Central memory CD8-positive, alpha-beta T cell (primary cell): ENCODE measurements at regions not wholly inside any gene's neighbourhood (a gene's known extent, or its start where the extent isn't known, plus 50 kb on each side); places are given as distances from the start of the nearest gene placed in this dataset.

Experiments
- ATAC-seq: fragments of 150-1000 bp; cut with Tn5 transposase; replicated peaks from 2 replicates; pipeline ENCODE4 v1.10.0; 2022; ENCODE audit warnings: mild to moderate bottlenecking, moderate FRiP score, moderate number of reproducible peaks; ENCODE audit not compliant: poor library complexity, severe bottlenecking; ENCODE audit errors: extremely low read depth
- DNase-seq, 2 donors: peaks; one replicate each; pipeline ENCODE4 v3.0.0; 2021; ENCODE audit warnings: low spot score in 2 of 2
- H3K27ac Mint-ChIP-seq: one replicate; pipeline ENCODE4 v1.8.0; 2022; ENCODE audit warnings: low read depth, mild to moderate bottlenecking, moderate library complexity, mixed read lengths
- H3K27me3 Mint-ChIP-seq: one replicate; pipeline ENCODE4 v1.8.0; 2022; ENCODE audit warnings: mixed read lengths
- H3K36me3 Mint-ChIP-seq: one replicate; pipeline ENCODE4 v1.8.0; 2022; ENCODE audit warnings: mild to moderate bottlenecking, moderate library complexity, mixed read lengths; ENCODE audit not compliant: insufficient read depth
- H3K4me1 Mint-ChIP-seq: one replicate; pipeline ENCODE4 v1.8.0; 2022; ENCODE audit warnings: mixed read lengths
- H3K4me3 Mint-ChIP-seq: one replicate; pipeline ENCODE4 v1.8.0; 2022; ENCODE audit warnings: mild to moderate bottlenecking, moderate library complexity, mixed read lengths
- H3K9me3 Mint-ChIP-seq: one replicate; pipeline ENCODE4 v1.8.0; 2022; ENCODE audit warnings: mixed read lengths

- no peaks in the 10 kb centered on the region for H3K9me3 Mint-ChIP-seq
- ATAC-seq (no peak), DNase-seq (no peak)
- H3K36me3 Mint-ChIP-seq, result peaks cover 4% of the 10 kb centered on the region
- peaks cover 12% of the 10 kb centered on the region for H3K4me1 Mint-ChIP-seq
- H3K4me3 Mint-ChIP-seq, result no peak overlapping the region
- H3K27me3 Mint-ChIP-seq, result no peaks in the 10 kb centered on the region
- H3K27ac Mint-ChIP-seq, result no peak overlapping the region
Measured at GRCh38 chr18:78630356-78630755, 349.3 kb upstream of the SALL3 start.

GRCh38 chr18:78630981-78631510, 348.6 kb upstream of the SALL3 start:
- H3K36me3 Mint-ChIP-seq, result peaks cover 4% of the 10 kb centered on the region
- peaks cover 4% of the 10 kb centered on the region for H3K9me3 Mint-ChIP-seq
- no peaks in the 10 kb centered on the region for H3K27me3 Mint-ChIP-seq
- H3K27ac Mint-ChIP-seq, result no peak overlapping the region
- H3K4me3 Mint-ChIP-seq, result no peak overlapping the region
- H3K4me1 Mint-ChIP-seq, result peaks cover 11% of the 10 kb centered on the region
- no peak for DNase-seq
- ATAC-seq, result no peak

GRCh38 chr18:78632111-78632541, 347.5 kb upstream of the SALL3 start:
- Mint-ChIP-seq H3K27me3 (no peaks in the 10 kb centered on the region), H3K4me3 (no peak overlapping the region), H3K36me3 (peaks cover 2% of the 10 kb centered on the region), H3K27ac (no peak overlapping the region), H3K9me3 (peaks cover 8% of the 10 kb centered on the region), H3K4me1 (peaks cover 17% of the 10 kb centered on the region)
- ATAC-seq (peak; percentile 48), DNase-seq (no peak)

GRCh38 chr18:78634061-78634696, 345.4 kb upstream of the SALL3 start:
- Mint-ChIP-seq H3K4me1 (peaks cover 17% of the 10 kb centered on the region), H3K9me3 (peaks cover 8% of the 10 kb centered on the region), H3K27me3 (no peaks in the 10 kb centered on the region), H3K4me3 (no peak overlapping the region), H3K27ac (peak overlapping the region; percentile 73), H3K36me3 (peaks cover 6% of the 10 kb centered on the region)
- ATAC-seq, result no peak
- DNase-seq, result no peak

GRCh38 chr18:78635093-78635800, 344.4 kb upstream of the SALL3 start:
- no peaks in the 10 kb centered on the region for H3K27me3 Mint-ChIP-seq
- H3K36me3 Mint-ChIP-seq, result peaks cover 6% of the 10 kb centered on the region
- ATAC-seq (no peak), DNase-seq (no peak)
- H3K9me3 Mint-ChIP-seq, result peaks cover 8% of the 10 kb centered on the region
- no peak overlapping the region for H3K27ac Mint-ChIP-seq
- no peak overlapping the region for H3K4me3 Mint-ChIP-seq
- H3K4me1 Mint-ChIP-seq, result peaks cover 25% of the 10 kb centered on the region

GRCh38 chr18:78636260-78636659, 343.4 kb upstream of the SALL3 start:
- Mint-ChIP-seq H3K27ac (no peak overlapping the region), H3K4me3 (no peak overlapping the region), H3K4me1 (peaks cover 29% of the 10 kb centered on the region), H3K36me3 (peaks cover 6% of the 10 kb centered on the region), H3K27me3 (no peaks in the 10 kb centered on the region), H3K9me3 (peaks cover 8% of the 10 kb centered on the region)
- DNase-seq, result no peak
- ATAC-seq, result no peak

- Mint-ChIP-seq H3K27ac (no peak overlapping the region), H3K27me3 (no peaks in the 10 kb centered on the region), H3K4me1 (peaks cover 44% of the 10 kb centered on the region), H3K9me3 (peaks cover 8% of the 10 kb centered on the region), H3K4me3 (no peak overlapping the region), H3K36me3 (peaks cover 6% of the 10 kb centered on the region)
- ATAC-seq, result no peak
- DNase-seq, result no peak
Measured at GRCh38 chr18:78637442-78638402, 341.9 kb upstream of the SALL3 start.

- no peak for ATAC-seq
Measured at GRCh38 chr18:78639006-78639950, 340.3 kb upstream of the SALL3 start.

GRCh38 chr18:78640246-78640995, 339.2 kb upstream of the SALL3 start:
- Mint-ChIP-seq H3K27me3 (no peaks in the 10 kb centered on the region), H3K4me1 (peaks cover 50% of the 10 kb centered on the region), H3K9me3 (peaks cover 8% of the 10 kb centered on the region), H3K27ac (peak overlapping the region; percentile 90), H3K4me3 (peak overlapping the region; percentile 12), H3K36me3 (peaks cover 6% of the 10 kb centered on the region)
- ATAC-seq (peak; percentile 44), DNase-seq (no peak)

More at GRCh38 chr18:78639006-78639950, 340.3 kb upstream of the SALL3 start:
- Mint-ChIP-seq H3K36me3 (peaks cover 6% of the 10 kb centered on the region), H3K27ac (no peak overlapping the region), H3K4me1 (peaks cover 50% of the 10 kb centered on the region), H3K4me3 (no peak overlapping the region), H3K27me3 (no peaks in the 10 kb centered on the region), H3K9me3 (peaks cover 8% of the 10 kb centered on the region)
- no peak for DNase-seq

GRCh38 chr18:78641689-78642231, 337.9 kb upstream of the SALL3 start:
- peaks cover 47% of the 10 kb centered on the region for H3K4me1 Mint-ChIP-seq
- no peak for ATAC-seq
- H3K36me3 Mint-ChIP-seq, result peaks cover 6% of the 10 kb centered on the region

More at GRCh38 chr18:78641689-78642231, 337.9 kb upstream of the SALL3 start:
- DNase-seq, result no peak
- Mint-ChIP-seq H3K4me3 (peak overlapping the region; percentile 52), H3K27me3 (no peaks in the 10 kb centered on the region), H3K9me3 (no peaks in the 10 kb centered on the region), H3K27ac (peak overlapping the region; percentile 90)
